Amygdala (tissue), 56 donors: ENCODE measurements at regions not wholly inside any gene's neighbourhood (a gene's known extent, or its start where the extent isn't known, plus 50 kb on each side); places are given as distances from the start of the nearest gene placed in this dataset.

Experiments
- DNase-seq, 56 donors: peaks; one replicate each; lab custom pipeline; 2025; lab: John Stamatoyannopoulos, UW

GRCh38 chr5:18299166-18299565, 664.9 kb downstream of the TAF11L14 start:
- DNase-seq = no peak

- peak in 7 of 56 donors; percentile 2 to 37 (median 6) for DNase-seq
These were observed 671.1 kb downstream of the TAF11L14 start for GRCh38 chr5:18305288-18305924.

- DNase-seq = no peak
These were observed 677.0 kb downstream of the TAF11L14 start for GRCh38 chr5:18311266-18311665.

GRCh38 chr5:18312016-18312415, 677.8 kb downstream of the TAF11L14 start:
- DNase-seq = no peak

GRCh38 chr5:18314192-18314778, 680.0 kb downstream of the TAF11L14 start:
- peak in 1 of 56 donors; percentile 25 for DNase-seq

- DNase-seq = no peak
These were observed 687.1 kb downstream of the TAF11L14 start for GRCh38 chr5:18321262-18321942.

GRCh38 chr5:18323891-18324290, 689.6 kb downstream of the TAF11L14 start:
- DNase-seq = no peak

GRCh38 chr5:18325431-18325830, 691.2 kb downstream of the TAF11L14 start:
- no peak for DNase-seq

- peak in 3 of 56 donors; percentile 15 to 28 (median 23) for DNase-seq
These were observed 695.1 kb downstream of the TAF11L14 start for GRCh38 chr5:18329328-18329727.

- DNase-seq = no peak
These were observed 699.6 kb downstream of the TAF11L14 start for GRCh38 chr5:18333841-18334240.

GRCh38 chr5:18334949-18335348, 700.7 kb downstream of the TAF11L14 start:
- DNase-seq = no peak

- DNase-seq = no peak
These were observed 720.6 kb downstream of the TAF11L14 start for GRCh38 chr5:18354828-18355227.

- DNase-seq = no peak
These were observed 723.2 kb downstream of the TAF11L14 start for GRCh38 chr5:18357486-18357885.

GRCh38 chr5:18366234-18366633, 732.0 kb downstream of the TAF11L14 start:
- DNase-seq = no peak

GRCh38 chr5:18370531-18370930, 736.3 kb downstream of the TAF11L14 start:
- no peak for DNase-seq

GRCh38 chr5:18375641-18376040, 741.4 kb downstream of the TAF11L14 start:
- DNase-seq = peak in 1 of 56 donors; percentile 5

GRCh38 chr5:18378066-18378465, 743.8 kb downstream of the TAF11L14 start:
- DNase-seq = no peak

- DNase-seq = no peak
These were observed 744.9 kb downstream of the TAF11L14 start for GRCh38 chr5:18379189-18379588.

GRCh38 chr5:18380729-18381362, 746.6 kb downstream of the TAF11L14 start:
- DNase-seq = no peak

- DNase-seq = peak in 47 of 56 donors; percentile 3 to 83 (median 36)
These were observed 759.5 kb downstream of the TAF11L14 start for GRCh38 chr5:18393565-18394442.
